Midbrain (tissue), 1 donor: ENCODE measurements at regions not wholly inside any gene's neighbourhood (a gene's known extent, or its start where the extent isn't known, plus 50 kb on each side); places are given as distances from the start of the nearest gene placed in this dataset.
"Not testable (repeated sequence)": the region's sequence is repeated elsewhere in the genome, so short reads cannot be mapped to it uniquely, and the experiment has no call there.

Experiments used
- DNase-seq: peaks from one replicate; lab custom pipeline; 2025; lab: John Stamatoyannopoulos, UW

DNA sequence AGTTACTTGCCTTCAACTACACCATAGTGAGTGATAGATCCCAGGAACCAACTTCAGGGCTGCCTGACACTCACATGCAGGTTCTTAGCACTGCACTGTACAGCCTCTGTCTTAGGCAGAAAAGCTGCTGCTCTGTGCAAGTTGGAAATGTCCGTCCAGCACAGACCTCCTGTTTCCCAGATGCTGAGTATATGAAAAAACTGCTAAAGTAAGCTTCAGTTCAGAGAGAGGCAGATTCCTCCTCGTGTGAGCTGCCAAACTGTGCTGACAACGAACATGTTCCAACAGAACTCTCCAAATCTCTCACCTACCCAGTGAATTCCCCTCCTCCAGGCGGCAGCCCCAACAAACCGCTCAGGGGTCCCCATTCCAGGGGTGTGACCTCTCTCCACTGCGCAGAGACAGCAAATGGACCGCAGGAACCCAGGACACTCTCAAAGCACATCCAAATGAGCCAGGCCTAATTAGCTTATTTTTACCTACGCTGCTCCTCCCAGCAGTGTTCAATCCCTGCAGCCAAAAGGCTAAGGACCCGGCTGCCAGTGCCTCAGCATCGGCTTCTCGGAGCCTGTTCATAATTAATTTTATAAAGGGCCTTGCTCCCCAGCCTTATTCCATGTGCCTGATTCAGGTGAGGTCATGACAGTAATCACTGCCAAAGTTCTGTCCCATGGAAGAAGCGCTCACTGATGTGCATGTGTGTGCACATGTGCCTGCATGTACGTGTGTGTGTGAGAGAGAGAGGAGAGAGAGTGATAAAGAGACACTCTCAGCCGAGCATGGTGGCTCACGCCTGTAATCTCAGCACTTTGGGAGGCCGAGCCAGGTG lies 159.5 kb upstream of the AUTS2 start:
- DNase-seq: no peak

- no peak for DNase-seq
These were observed 158.5 kb upstream of the AUTS2 start for GRCh38 chr7:69439636-69440325.

GRCh38 chr7:69440976-69441375 lies 157.3 kb upstream of the AUTS2 start:
- DNase-seq: no peak

DNA sequence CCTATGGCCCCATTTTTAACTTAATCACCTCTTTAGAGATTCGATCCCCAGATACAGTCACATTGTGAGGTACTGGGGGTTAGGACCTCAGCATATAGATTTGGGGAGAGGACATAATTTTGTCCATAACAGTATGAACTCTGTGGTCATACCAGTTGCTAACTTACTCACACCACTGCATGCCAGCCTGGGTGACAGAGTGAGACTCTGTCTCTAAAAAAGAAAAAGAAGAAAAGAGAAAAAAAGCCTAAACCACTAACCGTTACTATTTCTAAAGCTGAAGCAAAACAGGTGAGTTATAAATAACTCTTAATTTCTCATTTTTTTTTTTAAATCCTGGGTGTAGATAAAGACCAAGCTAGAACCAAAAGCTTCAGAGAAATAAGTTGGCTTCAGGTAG lies 155.1 kb upstream of the AUTS2 start:
- no peak for DNase-seq

DNA sequence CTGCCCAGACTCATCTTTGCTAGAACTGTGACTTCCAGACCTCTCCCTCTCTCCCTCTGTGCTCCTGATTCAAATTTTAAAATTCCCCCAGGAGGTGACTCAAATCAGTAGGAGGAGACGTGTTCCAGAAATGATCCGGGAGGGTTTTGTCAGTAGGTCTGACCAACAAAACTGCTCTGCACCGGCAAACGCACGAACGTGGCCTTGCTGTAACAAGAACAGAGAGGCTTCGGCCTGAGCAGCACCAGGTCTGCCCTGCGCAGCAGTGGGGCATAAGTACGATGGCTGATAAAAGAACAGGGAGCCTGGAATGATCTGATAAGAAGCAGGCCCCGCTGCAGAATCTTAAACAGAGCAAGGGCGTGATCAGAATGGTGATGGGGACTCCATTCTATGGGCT lies 152.7 kb upstream of the AUTS2 start:
- DNase-seq: no peak

DNA sequence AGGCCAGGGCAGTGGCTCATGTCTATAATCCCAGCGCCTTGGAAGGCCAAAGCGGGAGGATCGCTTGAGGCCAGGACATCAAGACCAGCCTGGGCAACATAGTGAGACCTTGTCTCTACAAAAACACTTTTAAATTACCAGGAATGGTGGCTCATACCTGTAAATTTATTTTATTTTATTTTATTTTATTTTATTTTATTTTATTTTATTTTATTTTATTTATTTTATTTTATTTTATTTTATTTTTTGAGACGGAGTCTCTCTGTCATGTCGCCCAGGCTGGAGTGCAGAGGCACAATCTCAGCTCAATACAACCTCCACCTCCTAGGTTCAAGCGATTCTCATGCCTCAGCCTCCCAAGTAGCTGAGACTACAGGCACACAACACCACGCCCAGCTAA lies 152.1 kb upstream of the AUTS2 start:
- DNase-seq: not testable (repeated sequence)

DNA sequence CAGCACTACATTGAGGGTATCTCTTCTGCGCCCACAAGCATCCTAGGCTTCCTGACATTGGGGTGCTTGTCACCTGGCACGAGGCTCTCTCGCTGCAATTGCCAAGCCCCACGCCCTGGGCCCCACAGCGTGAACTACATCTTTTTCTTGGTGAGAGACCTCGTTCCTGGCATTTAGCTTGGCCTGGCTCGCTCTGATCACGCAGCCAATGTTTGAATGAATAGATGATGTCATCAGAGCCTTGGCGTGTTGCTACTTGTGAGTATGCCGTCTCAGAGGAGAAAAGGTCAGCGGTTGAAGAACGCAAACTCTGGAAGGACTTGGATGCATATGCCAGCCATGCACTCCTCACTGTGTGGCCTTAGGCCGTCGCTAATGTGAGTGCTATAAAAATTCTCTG lies 150.2 kb upstream of the AUTS2 start:
- DNase-seq: no peak

DNA sequence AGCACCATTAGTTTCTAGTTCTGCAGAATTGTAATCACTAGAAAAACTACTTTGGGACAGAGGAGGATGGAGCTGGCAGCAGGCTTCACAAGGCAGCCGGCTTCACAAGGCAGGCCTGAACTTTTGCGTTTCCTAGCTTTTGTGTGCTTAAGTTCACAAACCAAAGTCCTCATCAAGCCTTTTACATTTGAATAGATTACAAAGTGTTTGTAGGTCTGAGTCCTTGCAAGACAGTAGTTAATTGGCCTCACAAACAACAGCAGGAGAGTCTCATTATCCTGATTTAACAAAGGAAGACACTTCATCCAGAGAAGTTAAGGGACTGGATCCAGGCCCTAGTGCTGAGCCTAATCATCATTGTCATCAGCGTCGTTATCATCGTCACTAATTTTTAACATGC lies 147.8 kb upstream of the AUTS2 start:
- no peak for DNase-seq

GRCh38 chr7:69451715-69452114 lies 146.6 kb upstream of the AUTS2 start:
- no peak for DNase-seq

- no peak for DNase-seq
These were observed 145.5 kb upstream of the AUTS2 start for GRCh38 chr7:69452797-69453196.

- no peak for DNase-seq
These were observed 140.4 kb upstream of the AUTS2 start for GRCh38 chr7:69457595-69458504.

DNA sequence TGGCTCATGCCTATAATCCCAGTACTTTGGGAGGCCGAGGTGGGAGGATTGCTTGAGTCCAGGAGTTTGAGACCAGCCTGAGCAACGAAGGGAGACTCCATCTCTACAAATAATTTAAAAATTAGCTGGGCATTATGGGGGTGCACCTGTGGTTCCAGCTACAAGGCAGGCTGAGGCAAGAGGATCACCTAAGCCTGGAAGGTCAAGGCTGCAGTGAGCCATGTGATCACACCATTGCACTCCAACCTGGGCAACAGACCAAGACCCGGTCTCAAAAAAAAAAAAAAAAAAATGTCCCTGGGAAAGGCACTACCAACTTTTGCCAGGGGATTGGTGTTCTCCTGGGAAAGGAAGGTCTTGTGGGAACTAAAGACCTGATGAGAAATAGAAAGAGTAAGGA lies 134.2 kb upstream of the AUTS2 start:
- no peak for DNase-seq

DNA sequence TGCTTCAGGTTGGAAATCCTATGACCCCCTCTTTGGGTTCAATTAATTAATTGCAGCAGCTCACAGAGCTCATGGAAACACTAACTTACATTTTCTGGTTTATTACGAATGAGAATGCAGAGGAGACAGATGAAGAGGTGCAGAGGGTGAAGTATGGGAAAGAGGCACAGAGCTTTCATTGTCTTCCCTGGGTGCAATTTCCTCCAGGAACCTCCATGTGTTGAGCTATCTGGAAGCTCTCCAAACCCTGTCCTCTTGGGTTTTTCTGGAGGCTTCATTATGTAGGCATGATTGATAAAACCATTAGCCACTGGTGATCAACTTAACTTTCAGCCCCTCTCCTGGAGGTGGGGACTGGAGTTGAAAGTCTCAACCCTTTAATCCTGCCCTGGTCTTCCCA lies 133.0 kb upstream of the AUTS2 start:
- DNase-seq: no peak

- no peak for DNase-seq
These were observed 130.4 kb upstream of the AUTS2 start for GRCh38 chr7:69467826-69468225.

DNA sequence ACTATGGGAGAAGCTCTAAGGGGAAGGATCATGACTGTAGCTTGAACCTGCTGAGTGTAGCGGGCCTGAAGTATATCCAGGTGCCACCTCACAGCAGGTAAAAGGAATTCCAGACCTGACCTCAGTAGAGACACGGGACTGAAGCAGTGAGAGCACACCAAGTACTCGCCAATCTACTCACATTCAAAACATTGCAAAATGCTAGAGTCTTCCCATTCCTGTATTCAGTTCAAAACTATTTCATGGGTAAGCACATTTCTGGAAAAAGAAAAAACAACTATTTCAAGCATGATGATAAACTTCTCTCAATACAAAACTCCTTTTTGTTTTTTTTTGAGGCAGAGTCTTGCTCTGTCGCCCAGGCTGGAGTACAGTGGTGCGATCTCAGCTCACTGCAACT lies 121.9 kb upstream of the AUTS2 start:
- DNase-seq: no peak

GRCh38 chr7:69482676-69483075 lies 115.6 kb upstream of the AUTS2 start:
- DNase-seq: no peak

DNA sequence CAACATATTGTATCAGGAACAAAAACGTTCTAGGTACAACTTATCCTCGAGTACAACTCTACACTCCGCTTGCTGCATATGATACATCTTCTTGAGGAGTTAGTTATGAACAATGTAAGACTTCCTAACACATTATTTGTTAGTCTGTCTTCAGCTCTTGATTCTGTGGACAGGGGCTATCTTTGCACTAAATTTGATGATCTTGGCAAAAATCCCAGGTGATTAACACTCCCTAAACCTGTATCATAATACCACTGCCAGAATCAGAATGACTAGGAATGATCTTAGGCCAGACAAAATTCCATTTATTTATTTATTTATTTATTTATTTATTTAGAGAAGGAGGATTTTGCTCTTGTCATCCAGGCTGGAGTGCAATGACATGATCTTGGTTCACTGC lies 108.7 kb upstream of the AUTS2 start:
- DNase-seq: no peak

DNA sequence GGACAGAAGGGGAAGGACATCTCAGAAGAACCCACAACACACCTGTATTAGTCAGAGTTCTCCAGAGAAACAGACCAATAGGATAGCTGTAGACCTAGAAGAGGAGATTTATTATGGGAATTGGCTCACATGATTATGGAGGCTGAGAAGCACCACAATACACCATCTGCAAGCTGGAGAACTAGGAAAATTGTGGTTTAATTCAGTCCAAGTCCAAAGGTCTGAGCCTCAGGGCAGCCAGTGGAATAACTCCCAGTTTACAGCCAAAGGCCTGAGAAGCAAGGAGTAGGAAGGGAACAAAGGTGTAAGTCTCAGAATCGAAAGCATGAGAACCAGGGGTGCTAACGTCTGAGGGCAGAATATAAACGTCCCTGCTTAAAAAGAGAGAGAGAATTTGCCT lies 99.6 kb upstream of the AUTS2 start:
- no peak for DNase-seq

- peak; percentile 1 for DNase-seq
These were observed 95.9 kb upstream of the AUTS2 start for GRCh38 chr7:69502358-69502757.

GRCh38 chr7:69504733-69505420 lies 93.4 kb upstream of the AUTS2 start:
- no peak for DNase-seq

DNA sequence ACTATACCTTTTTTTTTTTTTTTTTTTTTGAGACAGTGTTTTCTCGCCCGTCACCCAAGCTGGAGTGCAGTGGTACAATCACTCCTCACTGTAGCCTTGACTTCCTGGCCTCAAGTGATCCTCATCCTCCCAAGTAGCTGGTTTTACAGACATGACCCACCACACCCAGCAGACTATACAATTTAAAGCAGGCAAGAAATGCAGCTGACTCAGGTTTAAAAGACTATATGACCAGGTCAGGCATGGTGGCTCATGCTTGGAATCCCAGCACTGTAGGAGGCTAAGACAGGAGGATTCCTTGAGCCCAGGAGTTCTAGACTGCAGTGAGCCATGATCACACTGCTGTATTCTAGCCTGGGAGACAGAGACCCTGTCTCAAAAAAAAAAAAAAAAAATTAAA lies 89.5 kb upstream of the AUTS2 start:
- DNase-seq: no peak

- DNase-seq: no peak
These were observed 88.2 kb upstream of the AUTS2 start for GRCh38 chr7:69510114-69510513.
